GM23248 (cell line): ENCODE measurements at regions not wholly inside any gene's neighbourhood (a gene's known extent, or its start where the extent isn't known, plus 50 kb on each side); places are given as distances from the start of the nearest gene placed in this dataset.

ENCODE experiments used
- EZH2 ChIP-seq: fragments of 200-600 bp; sonication (generic); IDR thresholded peaks from 2 replicates; pipeline ENCODE4 v1.6.1; 2018; ENCODE audit warnings: antibody characterized with exemption, mild to moderate bottlenecking; ENCODE audit not compliant: insufficient read depth, poor library complexity, severe bottlenecking
- EZH2phosphoT487 ChIP-seq: fragments of 200-600 bp; sonication (generic); IDR thresholded peaks from 2 replicates; pipeline ENCODE4 v1.6.1; 2018; ENCODE audit warnings: antibody characterized with exemption, moderate library complexity, mild to moderate bottlenecking, low read depth; ENCODE audit not compliant: insufficient read depth

DNA sequence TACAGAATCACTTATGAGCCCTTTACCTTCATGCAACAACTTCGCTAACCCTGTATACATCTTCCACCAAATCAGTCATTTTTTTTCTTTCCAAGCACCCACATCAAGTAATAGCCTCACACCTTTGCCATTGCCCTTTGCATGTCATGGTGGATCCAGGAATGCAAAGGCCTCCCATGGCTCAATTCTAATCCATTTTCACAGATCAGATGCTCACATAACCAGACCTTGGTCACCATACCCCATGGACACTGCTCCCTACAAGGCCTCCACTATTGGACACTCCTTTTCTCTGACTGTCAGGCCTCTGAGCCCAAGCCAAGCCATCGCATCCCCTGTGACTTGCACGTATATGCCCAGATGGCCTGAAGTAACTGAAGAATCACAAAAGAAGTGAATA lies 179.5 kb downstream of the RASEF start:
- no peak for TF ChIP-seq EZH2phosphoT487
- TF ChIP-seq EZH2 = no peak
